Pancreas (tissue), 10 donors: ENCODE measurements at regions not wholly inside any gene's neighbourhood (a gene's known extent, or its start where the extent isn't known, plus 50 kb on each side); places are given as distances from the start of the nearest gene placed in this dataset.
"Not testable (repeated sequence)": the region's sequence is repeated elsewhere in the genome, so short reads cannot be mapped to it uniquely, and the experiment has no call there.

Experiments used
- ATAC-seq, 4 donors: fragments of 200-7000 bp; cut with Tn5 transposase; one replicate each; pipeline versions ENCODE4 v1.8.0 to v1.9.1; 2020; ENCODE audit warnings: mild to moderate bottlenecking in 4 of 4, moderate library complexity in 4 of 4
- DNase-seq, 6 donors: peaks; one replicate each; pipeline ENCODE4 v3.0.0-alpha.2; 2020
- FAIRE-seq: peaks from 2 replicates; lab custom pipeline; 2012; peaks lifted over from hg19 to GRCh38; lab: Jason Lieb, UNC
- H3K27ac ChIP-seq, 4 donors: fragments of 200-600 bp; sonication (generic); 1 replicate in 3 of 4; 2 replicates in 1 of 4; pipeline versions ENCODE4 v1.5.0 to v1.8.0; 2020
- H3K27me3 ChIP-seq, 4 donors: fragments of 200-600 bp; one replicate each; pipeline ENCODE4 v1.8.0; 2021
- H3K36me3 ChIP-seq, 3 donors: fragments of 200-600 bp; sonication (generic) in 1 of 3; one replicate each; pipeline versions ENCODE4 v1.5.0 to v1.8.0; 2020 to 2021
- H3K4me1 ChIP-seq, 3 donors: fragments of 200-600 bp; one replicate each; pipeline ENCODE4 v1.8.0; 2021
- H3K4me3 ChIP-seq, 4 donors: fragments of 200-600 bp; sonication (generic) in 2 of 4; one replicate each; pipeline versions ENCODE4 v1.5.0 to v1.8.0; 2020 to 2021
- H3K9me3 ChIP-seq, 4 donors: fragments of 200-600 bp; one replicate each; pipeline ENCODE4 v1.8.0; 2021
- WGBS, 2 donors: extraction: QIAGEN DNeasy Blood & Tissue Kit; methylation state at CpG; one replicate each; pipeline ENCODE4 v1.1.7; 2013; 5-methylcytosine and 5-hydroxymethylcytosine counted together
- intact Hi-C, 3 donors: fragments of 100-400 bp; cut with DNase I; formaldehyde crosslinking; loops; one replicate each; pipeline versions ENCODE4 v1.11.1 to v1.14.2; 2022
- donor health status: healthy with polysubstance abuse.
- donor health status: DM: no; HTN: no; CAD: no; lungs with moderate emphysema.
- donor health status: DM: no; HTN: no; CAD: no.
- donor health status: control.
- donor health status: control.
- donor health status: Bipolar disorder and iron deficiency.
- donor health status: DM: yes; HTN: yes; CAD: no.
- donor health status: DM: no; HTN: no; CAD: no.
- donor health status: DM: no; HTN: no; CAD: no.
- donor health status: DM: yes; HTN: yes; CAD: no.

DNA sequence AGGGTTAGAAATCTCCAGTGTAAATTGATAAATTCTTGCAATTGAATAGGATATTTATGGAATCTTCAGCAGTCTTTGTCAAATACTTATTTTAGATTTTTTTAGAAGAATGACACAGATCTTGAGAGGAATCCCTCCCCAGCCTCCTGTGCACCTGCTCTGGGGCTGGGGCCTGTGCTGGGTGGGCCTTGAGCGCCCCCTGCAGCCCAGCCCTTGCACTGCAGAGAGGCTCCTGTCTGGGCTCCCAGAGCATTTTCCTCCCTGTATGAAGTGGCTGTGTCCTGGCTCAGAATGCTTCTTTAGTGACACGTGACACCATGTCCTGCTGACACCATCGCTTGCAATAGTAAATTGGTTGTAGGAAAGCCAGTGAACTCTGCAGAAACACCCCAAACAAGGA is 141.1 kb downstream of the POTEB start:
- H3K36me3 ChIP-seq, DNase-seq, FAIRE-seq, H3K27me3 ChIP-seq, ATAC-seq, H3K4me1 ChIP-seq, H3K4me3 ChIP-seq, intact Hi-C loops, H3K27ac ChIP-seq, H3K9me3 ChIP-seq: not testable (repeated sequence)
- WGBS, 2 donors = no CpG with 5 or more reads among the region's 3 CpGs

DNA sequence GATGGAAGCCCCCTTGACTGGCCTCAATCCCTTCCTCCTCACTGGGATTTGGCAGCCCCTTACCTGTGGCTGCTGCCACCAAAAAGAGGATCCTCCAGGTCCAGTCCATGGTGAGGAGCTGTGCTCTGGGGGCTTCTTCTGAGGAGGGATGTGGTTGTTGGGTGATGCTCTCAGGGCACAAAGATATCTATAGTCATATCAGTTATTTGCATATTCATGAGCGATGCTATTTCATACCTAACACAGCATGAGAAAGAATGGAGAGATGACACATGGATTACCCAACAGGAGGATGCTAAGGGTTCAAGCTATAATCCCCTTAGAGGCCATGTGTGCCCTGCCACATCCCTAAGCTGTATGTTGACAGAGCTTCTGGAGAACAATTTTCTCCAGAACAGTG is 141.7 kb downstream of the POTEB start:
- H3K27me3 ChIP-seq, FAIRE-seq, H3K4me1 ChIP-seq, H3K36me3 ChIP-seq, intact Hi-C loops, ATAC-seq, H3K4me3 ChIP-seq, DNase-seq, H3K27ac ChIP-seq, H3K9me3 ChIP-seq: not testable (repeated sequence)
- WGBS, 2 donors = no CpG with 5 or more reads among the region's 1 CpG

DNA sequence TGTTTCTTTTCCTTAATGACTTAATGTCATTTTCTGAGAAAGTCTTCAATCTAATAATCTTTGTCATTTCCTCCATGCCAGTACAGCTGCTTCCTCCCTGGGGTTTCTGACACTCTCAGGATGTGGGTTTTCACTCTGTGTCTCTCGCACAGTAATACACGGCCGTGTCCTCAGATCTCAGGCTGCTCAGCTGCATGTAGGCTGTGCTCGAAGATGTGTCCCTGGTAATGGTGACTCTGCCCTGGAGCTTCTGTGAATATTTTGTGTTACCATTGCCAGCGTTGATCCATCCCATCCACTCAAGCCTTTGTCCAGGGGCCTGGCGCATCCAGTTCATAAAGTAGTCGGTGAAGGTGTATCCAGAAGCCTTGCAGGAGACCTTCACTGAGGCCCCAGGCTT is 142.2 kb downstream of the POTEB start:
- H3K27ac ChIP-seq, H3K4me1 ChIP-seq, FAIRE-seq, DNase-seq, ATAC-seq, H3K4me3 ChIP-seq, H3K36me3 ChIP-seq, H3K9me3 ChIP-seq, H3K27me3 ChIP-seq, intact Hi-C loops: not testable (repeated sequence)
- WGBS, 2 donors = no CpG with 5 or more reads among the region's 7 CpGs

DNA sequence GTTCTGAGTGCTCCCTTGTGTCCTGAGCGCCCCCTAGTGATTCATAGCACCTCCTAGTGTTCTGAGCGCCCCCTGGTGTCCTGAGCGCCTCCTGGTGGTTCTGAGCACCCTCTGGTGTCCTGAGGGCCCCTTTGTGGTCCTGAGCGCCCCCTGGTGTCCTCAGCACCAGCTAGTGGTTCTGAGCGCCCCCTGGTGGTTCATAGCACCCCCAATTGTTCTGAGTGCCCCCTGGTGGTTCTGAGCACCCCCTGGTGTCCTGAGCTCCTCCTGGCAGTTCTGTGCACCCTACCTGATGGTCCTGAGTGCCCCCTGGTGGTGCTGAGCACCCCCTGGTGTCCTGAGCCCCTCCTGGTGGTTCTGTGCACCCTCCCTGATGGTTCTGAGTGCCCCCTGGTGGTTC is 146.0 kb downstream of the POTEB start:
- DNase-seq, FAIRE-seq, ATAC-seq, H3K4me3 ChIP-seq, H3K36me3 ChIP-seq, H3K4me1 ChIP-seq, H3K9me3 ChIP-seq, H3K27ac ChIP-seq, H3K27me3 ChIP-seq, intact Hi-C loops: not testable (repeated sequence)
- no CpG with 5 or more reads among the region's 5 CpGs for WGBS, 2 donors

GRCh38 chr15:21730427-21731405 is 146.8 kb downstream of the POTEB start:
- peak in 3 of 4 donors; percentile 35 to 77 (median 57) for ATAC-seq
- DNase-seq, H3K27me3 ChIP-seq, H3K4me3 ChIP-seq, H3K27ac ChIP-seq, FAIRE-seq, intact Hi-C loops, H3K4me1 ChIP-seq, H3K9me3 ChIP-seq, H3K36me3 ChIP-seq: not testable (repeated sequence)
- WGBS, 2 donors = no CpG with 5 or more reads among the region's 19 CpGs

DNA sequence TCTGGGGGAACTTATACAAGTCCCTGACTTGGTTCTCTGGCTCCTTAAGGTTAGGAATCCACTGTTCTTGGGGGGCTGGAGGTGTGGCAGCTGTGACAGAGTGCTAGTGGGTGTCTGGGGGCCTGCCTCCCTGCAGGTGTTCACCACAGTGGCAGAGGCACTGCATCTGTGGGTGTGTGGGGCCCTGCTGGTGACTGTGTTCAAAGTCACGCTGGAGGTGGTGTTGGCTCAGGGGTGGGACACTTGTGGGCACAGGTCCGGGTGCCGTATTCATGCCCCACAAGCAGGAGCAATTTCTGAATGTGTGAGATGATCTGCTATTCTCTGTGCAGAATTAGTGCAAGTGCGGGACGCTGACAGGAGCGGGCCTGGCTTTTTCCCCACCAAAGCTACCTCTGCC is 152.5 kb downstream of the POTEB start:
- FAIRE-seq, DNase-seq, H3K9me3 ChIP-seq, H3K27ac ChIP-seq, H3K4me1 ChIP-seq, ATAC-seq, H3K27me3 ChIP-seq, intact Hi-C loops, H3K36me3 ChIP-seq, H3K4me3 ChIP-seq: not testable (repeated sequence)
- WGBS, 2 donors = no CpG with 5 or more reads among the region's 6 CpGs

DNA sequence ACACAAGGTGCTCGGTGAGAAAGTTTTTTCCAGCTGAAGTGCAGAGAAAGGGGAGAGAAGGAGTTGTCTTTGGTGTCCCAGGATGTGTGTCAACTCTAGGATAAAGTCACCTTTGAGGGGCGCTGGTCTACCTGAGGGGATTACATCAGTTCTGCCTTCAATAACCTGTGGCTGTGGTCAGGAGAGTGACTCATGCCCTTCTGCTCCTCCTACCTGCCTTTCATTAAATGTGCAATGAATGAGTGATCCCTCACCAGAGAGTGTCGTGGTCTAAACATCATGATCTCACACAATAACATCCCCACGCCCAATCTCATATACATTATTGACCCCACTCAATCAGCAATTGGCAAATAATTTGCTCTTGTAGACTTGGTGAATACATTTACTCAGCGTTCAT is 156.4 kb downstream of the POTEB start:
- H3K27ac ChIP-seq, H3K9me3 ChIP-seq, H3K36me3 ChIP-seq, ATAC-seq, H3K27me3 ChIP-seq, H3K4me1 ChIP-seq, intact Hi-C loops, FAIRE-seq, H3K4me3 ChIP-seq, DNase-seq: not testable (repeated sequence)
- WGBS, 2 donors = no CpG with 5 or more reads among the region's 5 CpGs

- intact Hi-C loops, FAIRE-seq: not testable (repeated sequence)
These were observed 158.8 kb downstream of the POTEB start for GRCh38 chr15:21718779-21719178.

DNA sequence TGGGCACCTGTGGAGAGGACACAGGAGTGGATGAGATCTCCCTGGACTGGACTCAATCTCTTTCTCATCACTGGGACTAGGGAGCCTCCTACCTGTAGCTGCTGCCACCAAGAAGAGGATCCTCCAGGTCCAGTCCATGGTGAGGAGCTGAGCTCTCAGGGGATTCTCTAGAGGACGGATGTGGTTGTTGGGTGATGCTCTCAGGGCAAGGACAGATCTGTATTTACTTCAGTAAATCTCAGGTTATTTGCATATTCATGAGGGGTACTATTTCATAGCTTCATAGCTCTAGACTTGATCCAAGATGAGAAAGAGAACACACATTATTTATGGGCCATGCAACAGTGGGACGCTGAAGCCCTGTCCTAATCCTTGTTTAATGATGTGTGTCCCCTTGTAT is 159.4 kb downstream of the POTEB start:
- intact Hi-C loops, H3K36me3 ChIP-seq, H3K4me1 ChIP-seq, DNase-seq, H3K27me3 ChIP-seq, H3K27ac ChIP-seq, H3K9me3 ChIP-seq, ATAC-seq, FAIRE-seq, H3K4me3 ChIP-seq: not testable (repeated sequence)
- no CpG with 5 or more reads among the region's 2 CpGs for WGBS, 2 donors

More at GRCh38 chr15:21718779-21719178, 158.8 kb downstream of the POTEB start:
- H3K27ac ChIP-seq, H3K4me1 ChIP-seq, H3K27me3 ChIP-seq, H3K9me3 ChIP-seq, DNase-seq, H3K36me3 ChIP-seq, H3K4me3 ChIP-seq, ATAC-seq: not testable (repeated sequence)
- WGBS, 2 donors = no CpG with 5 or more reads among the region's 4 CpGs

DNA sequence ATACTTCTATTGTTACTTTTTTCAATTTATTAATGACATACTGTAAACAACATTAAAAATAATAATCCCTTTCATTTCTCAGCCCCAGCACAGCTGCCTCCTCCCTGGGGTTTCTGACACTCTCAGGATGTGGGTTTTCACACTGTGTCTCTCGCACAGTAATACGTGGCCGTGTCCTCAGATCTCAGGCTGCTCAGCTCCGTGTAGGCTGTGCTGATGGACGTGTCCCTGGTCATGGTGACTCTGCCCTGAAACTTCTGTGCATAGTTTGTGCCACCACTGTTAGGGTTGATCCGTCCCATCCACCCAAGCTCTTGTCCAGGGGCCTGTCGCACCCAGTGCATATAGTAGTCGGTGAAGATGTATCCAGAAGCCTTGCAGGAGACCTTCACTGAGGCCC is 159.9 kb downstream of the POTEB start:
- H3K27me3 ChIP-seq, H3K27ac ChIP-seq, intact Hi-C loops, DNase-seq, H3K4me3 ChIP-seq, H3K9me3 ChIP-seq, H3K4me1 ChIP-seq, H3K36me3 ChIP-seq, FAIRE-seq, ATAC-seq: not testable (repeated sequence)
- WGBS, 2 donors = no CpG with 5 or more reads among the region's 8 CpGs

- intact Hi-C loops, H3K27ac ChIP-seq, H3K4me1 ChIP-seq, ATAC-seq, H3K4me3 ChIP-seq, H3K27me3 ChIP-seq, DNase-seq, H3K9me3 ChIP-seq, H3K36me3 ChIP-seq, FAIRE-seq: not testable (repeated sequence)
- no CpG with 5 or more reads among the region's 7 CpGs for WGBS, 2 donors
These were observed 172.1 kb downstream of the POTEB start for GRCh38 chr15:21705480-21705879.

GRCh38 chr15:21698620-21699019 is 178.9 kb downstream of the POTEB start:
- not testable (repeated sequence) for FAIRE-seq, H3K27ac ChIP-seq

More at GRCh38 chr15:21698620-21699019, 178.9 kb downstream of the POTEB start:
- H3K36me3 ChIP-seq, DNase-seq, H3K4me3 ChIP-seq, ATAC-seq, H3K4me1 ChIP-seq, H3K9me3 ChIP-seq, intact Hi-C loops, H3K27me3 ChIP-seq: not testable (repeated sequence)
- no CpG with 5 or more reads among the region's 9 CpGs for WGBS, 2 donors
